H9 (cell line): ENCODE measurements at regions not wholly inside any gene's neighbourhood (a gene's known extent, or its start where the extent isn't known, plus 50 kb on each side); places are given as distances from the start of the nearest gene placed in this dataset.

ENCODE experiments used
- DNase-seq: peaks from one replicate; pipeline ENCODE4 v3.0.0-alpha.2; 2017
- H2AFZ ChIP-seq: one replicate; pipeline ENCODE4 v1.6.1; 2013; ENCODE audit warnings: mild to moderate bottlenecking, low read length, control low read depth, moderate library complexity
- H2AK5ac ChIP-seq: 2 replicates; pipeline ENCODE4 v1.6.1; 2013; ENCODE audit warnings: low read length, control low read depth, mixed read lengths; ENCODE audit not compliant: insufficient read length
- H2BK120ac ChIP-seq: one replicate; pipeline ENCODE4 v1.6.1; 2013; ENCODE audit warnings: low read depth, mild to moderate bottlenecking, low read length, control low read depth, inconsistent platforms; ENCODE audit not compliant: poor library complexity, severe bottlenecking
- H2BK12ac ChIP-seq: 2 replicates; pipeline ENCODE4 v1.6.1; 2013; ENCODE audit warnings: low read length, control low read depth, mixed read lengths, low read depth; ENCODE audit not compliant: insufficient read length
- H2BK15ac ChIP-seq: 2 replicates; pipeline ENCODE4 v1.6.1; 2013; ENCODE audit warnings: low read depth, low read length, control low read depth
- H2BK20ac ChIP-seq: one replicate; pipeline ENCODE4 v1.6.1; 2013; ENCODE audit warnings: low read depth, mild to moderate bottlenecking, low read length, control low read depth, inconsistent platforms; ENCODE audit not compliant: poor library complexity, severe bottlenecking
- H2BK5ac ChIP-seq: 2 replicates; pipeline ENCODE4 v1.6.1; 2013; ENCODE audit warnings: low read length, control low read depth, mixed read lengths; ENCODE audit not compliant: insufficient read length
- H3K14ac ChIP-seq: 2 replicates; pipeline ENCODE4 v1.6.1; 2013; ENCODE audit warnings: low read length, control low read depth; ENCODE audit not compliant: insufficient read depth
- H3K18ac ChIP-seq: 2 replicates; pipeline ENCODE4 v1.6.1; 2013; ENCODE audit warnings: low read depth, mild to moderate bottlenecking, mixed read lengths, low read length, control low read depth; ENCODE audit not compliant: insufficient read length
- H3K23ac ChIP-seq: 2 replicates; pipeline ENCODE4 v1.6.1; 2013; ENCODE audit warnings: low read length, control low read depth, mixed read lengths, low read depth; ENCODE audit not compliant: insufficient read length
- H3K23me2 ChIP-seq: 2 replicates; pipeline ENCODE4 v1.6.1; 2013; ENCODE audit warnings: low read depth, mild to moderate bottlenecking, mixed read lengths, low read length, control low read depth; ENCODE audit not compliant: insufficient read length, poor library complexity, severe bottlenecking
- H3K27ac ChIP-seq: 2 replicates; pipeline ENCODE4 v1.5.1; 2013; ENCODE audit warnings: low read length, control low read depth, mixed read lengths, low read depth; ENCODE audit not compliant: insufficient read length
- H3K27me3 ChIP-seq: 2 replicates; pipeline ENCODE4 v1.6.1; 2013; ENCODE audit warnings: low read length, control low read depth, inconsistent platforms; ENCODE audit not compliant: insufficient read depth
- H3K4ac ChIP-seq: 2 replicates; pipeline ENCODE4 v1.6.1; 2013; ENCODE audit warnings: low read depth, mild to moderate bottlenecking, control low read depth, inconsistent platforms, low read length, moderate library complexity
- H3K4me1 ChIP-seq: 2 replicates; pipeline ENCODE4 v1.6.1; 2013; ENCODE audit warnings: low read length, control low read depth, inconsistent platforms; ENCODE audit not compliant: insufficient read depth
- H3K4me2 ChIP-seq: 2 replicates; pipeline ENCODE4 v1.6.1; 2013; ENCODE audit warnings: low read length, control low read depth, mixed read lengths; ENCODE audit not compliant: insufficient read length, insufficient read depth
- H3K56ac ChIP-seq: 2 replicates; pipeline ENCODE4 v1.6.1; 2013; ENCODE audit warnings: low read depth, mild to moderate bottlenecking, mixed read lengths, low read length, control low read depth; ENCODE audit not compliant: insufficient read length
- H3K79me1 ChIP-seq: 2 replicates; pipeline ENCODE4 v1.6.1; 2013; ENCODE audit warnings: low read depth, mild to moderate bottlenecking, moderate library complexity, low read length, control low read depth, inconsistent platforms; ENCODE audit not compliant: insufficient read depth, poor library complexity, severe bottlenecking
- H3K79me2 ChIP-seq: 2 replicates; pipeline ENCODE4 v1.6.1; 2013; ENCODE audit warnings: low read length, control low read depth, inconsistent platforms; ENCODE audit not compliant: insufficient read depth
- H3K9ac ChIP-seq: 2 replicates; pipeline ENCODE4 v1.6.1; 2013; ENCODE audit warnings: low read length, control low read depth, mixed read lengths; ENCODE audit not compliant: insufficient read length; ENCODE audit errors: extremely low read depth
- H3K9me3 ChIP-seq: one replicate; pipeline ENCODE4 v1.6.1; 2013; ENCODE audit warnings: low read depth, low read length, inconsistent platforms; ENCODE audit not compliant: control insufficient read depth
- H3T11ph ChIP-seq: one replicate; pipeline ENCODE4 v1.6.1; 2013; ENCODE audit warnings: mild to moderate bottlenecking, low read length, control low read depth, inconsistent platforms
- H4K20me1 ChIP-seq: one replicate; pipeline ENCODE4 v1.6.1; 2013; ENCODE audit not compliant: control insufficient read depth, insufficient read length, insufficient read depth
- H4K5ac ChIP-seq: 2 replicates; pipeline ENCODE4 v1.6.1; 2013; ENCODE audit warnings: low read depth, mild to moderate bottlenecking, mixed read lengths, low read length, control low read depth; ENCODE audit not compliant: insufficient read length
- H4K8ac ChIP-seq: replicated peaks from 2 replicates; pipeline ENCODE4 v1.6.1; 2013; ENCODE audit warnings: low read length, control low read depth, mixed read lengths, low read depth; ENCODE audit not compliant: insufficient read length
- H4K91ac ChIP-seq: 2 replicates; pipeline ENCODE4 v1.6.1; 2013; ENCODE audit warnings: low read depth, mild to moderate bottlenecking, moderate library complexity, mixed read lengths, low read length, control low read depth; ENCODE audit not compliant: insufficient read length
- H3K27ac Mint-ChIP-seq, 3 experiments: 2 replicates in 2 of 3; 3 replicates in 1 of 3; pipeline ENCODE4 v1.8.0; 2020 to 2021; ENCODE audit warnings: mixed read lengths in 3 of 3, mild to moderate bottlenecking in 1 of 3, moderate library complexity in 1 of 3
- H3K27me3 Mint-ChIP-seq: 2 replicates; pipeline ENCODE4 v1.8.0; 2021; ENCODE audit warnings: low read depth, mild to moderate bottlenecking, moderate library complexity, mixed read lengths
- H3K36me3 Mint-ChIP-seq, 3 experiments: 2 replicates in 2 of 3; 3 replicates in 1 of 3; pipeline ENCODE4 v1.8.0; 2020 to 2021; ENCODE audit warnings: low read depth in 3 of 3, mixed read lengths in 3 of 3; ENCODE audit not compliant: insufficient read depth in 1 of 3
- H3K4me1 Mint-ChIP-seq, 2 experiments: 2 replicates each; pipeline ENCODE4 v1.8.0; 2020; ENCODE audit warnings: mixed read lengths in 2 of 2
- H3K4me3 Mint-ChIP-seq, 2 experiments: 2 replicates in 1 of 2; 3 replicates in 1 of 2; pipeline ENCODE4 v1.8.0; 2020 to 2021; ENCODE audit warnings: mild to moderate bottlenecking in 2 of 2, mixed read lengths in 2 of 2, moderate library complexity in 1 of 2
- H3K9me3 Mint-ChIP-seq, 2 experiments: 2 replicates in 1 of 2; 3 replicates in 1 of 2; pipeline ENCODE4 v1.8.0; 2020; ENCODE audit warnings: mild to moderate bottlenecking in 2 of 2, mixed read lengths in 2 of 2, moderate library complexity in 1 of 2
- WGBS: extraction: QIAGEN DNeasy Blood & Tissue Kit; methylation state at CpG from one replicate; pipeline ENCODE4 v1.1.7; 2013; ENCODE audit warnings: missing lambda C conversion rate, low lambda C conversion rate, mixed read lengths; ENCODE audit not compliant: insufficient read length; ENCODE audit errors: extremely low coverage; 5-methylcytosine and 5-hydroxymethylcytosine counted together
- TF ChIP-seq, protein P1 (sequence below): fragments of 200-600 bp; sonication (generic); conservative IDR thresholded peaks from 3 replicates; pipeline ENCODE4 v1.8.0; 2021; ENCODE audit warnings: antibody characterized with exemption, mild to moderate bottlenecking

DNA sequence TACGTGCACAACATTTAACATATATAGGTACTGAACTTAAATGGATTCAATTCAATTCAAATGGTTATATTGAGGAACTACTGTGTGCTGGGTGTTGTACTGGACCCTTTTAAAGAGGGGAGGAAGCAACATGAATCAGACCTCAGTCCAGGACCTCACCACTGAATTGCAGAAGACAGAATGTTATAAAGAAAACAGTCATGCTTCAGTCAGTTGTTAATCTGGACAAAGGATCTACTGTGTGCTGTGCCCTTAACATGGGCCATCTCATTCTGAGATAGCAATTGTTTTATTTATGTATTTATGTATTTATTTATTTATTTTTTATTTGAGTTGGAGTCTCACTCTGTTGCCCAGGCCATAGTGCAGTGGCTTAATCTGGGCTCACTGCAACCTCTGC lies 240.1 kb downstream of the HAPSTR1 start:
- H3K79me2 ChIP-seq, result no peaks in the 10 kb centered on the region
- H2AFZ ChIP-seq, result no peak overlapping the region
- no peak overlapping the region for H3K56ac ChIP-seq
- no peak overlapping the region for H3K27ac ChIP-seq
- H2BK12ac ChIP-seq, result no peak overlapping the region
- H4K5ac ChIP-seq, result no peak overlapping the region
- H3K4me1 ChIP-seq, result no peaks in the 10 kb centered on the region
- H3T11ph ChIP-seq, result no peak overlapping the region
- H3K4ac ChIP-seq, result no peak overlapping the region
- no peak overlapping the region for H3K4me2 ChIP-seq
- no peak overlapping the region for H4K8ac ChIP-seq
- TF ChIP-seq, protein P1, sequence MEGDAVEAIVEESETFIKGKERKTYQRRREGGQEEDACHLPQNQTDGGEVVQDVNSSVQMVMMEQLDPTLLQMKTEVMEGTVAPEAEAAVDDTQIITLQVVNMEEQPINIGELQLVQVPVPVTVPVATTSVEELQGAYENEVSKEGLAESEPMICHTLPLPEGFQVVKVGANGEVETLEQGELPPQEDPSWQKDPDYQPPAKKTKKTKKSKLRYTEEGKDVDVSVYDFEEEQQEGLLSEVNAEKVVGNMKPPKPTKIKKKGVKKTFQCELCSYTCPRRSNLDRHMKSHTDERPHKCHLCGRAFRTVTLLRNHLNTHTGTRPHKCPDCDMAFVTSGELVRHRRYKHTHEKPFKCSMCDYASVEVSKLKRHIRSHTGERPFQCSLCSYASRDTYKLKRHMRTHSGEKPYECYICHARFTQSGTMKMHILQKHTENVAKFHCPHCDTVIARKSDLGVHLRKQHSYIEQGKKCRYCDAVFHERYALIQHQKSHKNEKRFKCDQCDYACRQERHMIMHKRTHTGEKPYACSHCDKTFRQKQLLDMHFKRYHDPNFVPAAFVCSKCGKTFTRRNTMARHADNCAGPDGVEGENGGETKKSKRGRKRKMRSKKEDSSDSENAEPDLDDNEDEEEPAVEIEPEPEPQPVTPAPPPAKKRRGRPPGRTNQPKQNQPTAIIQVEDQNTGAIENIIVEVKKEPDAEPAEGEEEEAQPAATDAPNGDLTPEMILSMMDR, result no peak
- peaks cover 4 to 12% of the 10 kb centered on the region in 2 experiments; a peak in 3 of 5 replicates for H3K9me3 Mint-ChIP-seq
- H3K27me3 ChIP-seq, result no peaks in the 10 kb centered on the region
- no peak overlapping the region for H3K27ac Mint-ChIP-seq
- no CpG with 5 or more reads among the region's 1 CpG for WGBS
- no peak overlapping the region for H3K18ac ChIP-seq
- H3K23me2 ChIP-seq, result no peaks in the 10 kb centered on the region
- no peak overlapping the region for H3K9ac ChIP-seq
- H3K4me1 Mint-ChIP-seq, result 0 out of 4 replicates have a peak, but pooled peaks cover 0 to 2% of the 10 kb centered on the region in 2 experiments
- H3K4me3 Mint-ChIP-seq, result no peak overlapping the region
- H3K23ac ChIP-seq, result no peak overlapping the region
- no peaks in the 10 kb centered on the region; the same call in none of the 2 replicates for H3K27me3 Mint-ChIP-seq
- no peak overlapping the region for H2BK120ac ChIP-seq
- no peak overlapping the region for H2BK5ac ChIP-seq
- no peak overlapping the region for H2BK20ac ChIP-seq
- no peak overlapping the region for H4K91ac ChIP-seq
- no peak overlapping the region for H2BK15ac ChIP-seq
- no peak overlapping the region for H3K14ac ChIP-seq
- H4K20me1 ChIP-seq, result no peaks in the 10 kb centered on the region
- H3K36me3 Mint-ChIP-seq, result peaks cover 0 to 6% (median 0%) of the 10 kb centered on the region in 3 experiments; a peak in 3 of 7 replicates
- H3K79me1 ChIP-seq, result no peaks in the 10 kb centered on the region
- H2AK5ac ChIP-seq, result no peak overlapping the region
- no peak for DNase-seq
- H3K9me3 ChIP-seq, result no peaks in the 10 kb centered on the region
